ENCODE measurements at regions not wholly inside any gene's neighbourhood (a gene's known extent, or its start where the extent isn't known, plus 50 kb on each side); places are given as distances from the start of the nearest gene placed in this dataset.

GRCh38 chr6:47098570-47098993 lies 56.5 kb upstream of the ADGRF1 start:
- no peak for TF ChIP-seq POLR2A (IDR thresholded peaks at IDR 0.05)
- TF ChIP-seq CTCF (IDR thresholded peaks at IDR 0.05): no peak
- no peak for TF ChIP-seq EP300 (IDR thresholded peaks at IDR 0.05; ENCODE audit: low read depth)
- peak in 2 of 3 donors; percentile 51 to 81 for TF ChIP-seq POLR2AphosphoS5 (IDR thresholded peaks at IDR 0.05)
